ENCODE measurements at regions not wholly inside any gene's neighbourhood (a gene's known extent, or its start where the extent isn't known, plus 50 kb on each side); places are given as distances from the start of the nearest gene placed in this dataset.
"Not testable (repeated sequence)": the region's sequence is repeated elsewhere in the genome, so short reads cannot be mapped to it uniquely, and the experiment has no call there.

- DNase-seq = no peak
Observed at GRCh38 chr16:85501900-85502299, 111.2 kb upstream of the GSE1 start.

DNA sequence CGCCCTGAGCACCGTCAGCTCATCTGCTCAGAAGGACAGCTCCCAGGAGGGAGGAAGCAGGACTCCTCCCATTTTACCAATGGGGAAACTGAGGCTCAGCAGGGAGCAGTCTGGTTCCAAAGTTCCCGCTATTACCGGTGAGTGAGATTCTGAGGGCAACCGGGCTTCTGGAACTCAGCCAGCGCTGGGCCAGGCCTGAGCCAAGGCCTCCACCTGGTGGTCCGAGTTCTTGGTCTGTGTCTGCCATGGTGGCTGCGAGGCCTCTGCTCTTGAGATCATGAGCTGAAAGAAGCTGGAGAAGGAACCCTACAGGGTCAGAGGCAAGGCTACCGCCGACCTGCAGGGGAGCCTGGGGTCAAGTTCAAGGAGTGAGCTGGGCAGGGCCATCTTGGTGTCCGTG is 110.8 kb upstream of the GSE1 start:
- no peak for DNase-seq

GRCh38 chr16:85503679-85504231 is 109.4 kb upstream of the GSE1 start:
- no peak for DNase-seq

GRCh38 chr16:85504242-85504641 is 108.9 kb upstream of the GSE1 start:
- DNase-seq = no peak

- peak; percentile 43 for DNase-seq
Observed at GRCh38 chr16:85505794-85506634, 107.1 kb upstream of the GSE1 start.

GRCh38 chr16:85506635-85506911 is 106.5 kb upstream of the GSE1 start:
- no peak for DNase-seq

- DNase-seq = no peak
Observed at GRCh38 chr16:85507342-85507741, 105.8 kb upstream of the GSE1 start.

DNA sequence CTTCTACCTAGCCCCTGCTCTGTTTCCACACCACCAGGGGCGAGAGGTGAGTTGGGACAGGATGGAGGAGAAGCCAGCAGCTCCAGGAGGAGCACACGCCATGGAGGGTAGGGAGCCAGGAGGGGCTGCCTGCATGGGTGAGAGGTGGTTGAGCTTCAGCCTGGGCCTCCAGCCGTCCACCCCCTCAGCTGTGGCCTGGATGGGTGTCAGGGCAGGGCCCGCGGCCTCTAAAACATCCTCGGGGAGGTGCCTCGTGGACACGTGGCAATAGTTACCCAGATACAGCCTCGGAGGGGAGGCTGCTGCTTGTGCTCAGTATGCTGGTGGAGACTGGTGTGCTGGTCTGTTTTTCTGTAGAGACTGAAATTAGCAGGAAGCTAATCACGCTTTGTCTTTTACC is 104.7 kb upstream of the GSE1 start:
- no peak for DNase-seq

- DNase-seq = no peak
Observed at GRCh38 chr16:85508993-85509392, 104.1 kb upstream of the GSE1 start.

DNA sequence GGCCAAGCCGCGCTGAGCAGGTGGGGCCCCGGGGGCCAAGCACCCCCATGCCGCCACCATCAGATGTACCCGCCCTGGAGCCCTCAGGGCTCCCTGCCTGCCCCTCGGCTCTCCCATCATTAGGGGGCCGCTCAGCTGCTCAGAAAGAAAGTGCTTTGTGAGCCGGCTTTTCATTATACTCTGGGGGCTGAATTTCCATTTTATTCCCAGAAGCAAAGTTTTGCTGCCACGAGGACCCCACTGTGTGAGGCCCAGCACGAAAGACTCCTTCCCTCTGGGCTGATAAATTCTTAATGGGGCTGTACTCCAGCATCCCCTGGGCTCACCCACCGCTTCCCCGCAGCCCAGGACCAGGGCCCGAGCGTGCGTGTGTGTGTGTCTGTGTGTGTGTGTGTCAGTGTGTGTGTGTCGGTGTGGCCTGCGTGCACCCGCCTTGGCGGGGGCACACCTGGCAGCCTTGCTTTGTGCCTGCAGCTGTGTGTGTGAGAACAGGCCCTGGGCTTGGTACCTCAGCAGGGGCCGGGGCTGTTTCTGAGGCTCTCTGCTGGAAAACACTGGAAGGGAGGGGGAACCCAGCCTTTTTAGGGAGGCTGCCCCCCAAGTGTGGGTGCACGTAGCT is 103.0 kb upstream of the GSE1 start:
- no peak for DNase-seq

DNA sequence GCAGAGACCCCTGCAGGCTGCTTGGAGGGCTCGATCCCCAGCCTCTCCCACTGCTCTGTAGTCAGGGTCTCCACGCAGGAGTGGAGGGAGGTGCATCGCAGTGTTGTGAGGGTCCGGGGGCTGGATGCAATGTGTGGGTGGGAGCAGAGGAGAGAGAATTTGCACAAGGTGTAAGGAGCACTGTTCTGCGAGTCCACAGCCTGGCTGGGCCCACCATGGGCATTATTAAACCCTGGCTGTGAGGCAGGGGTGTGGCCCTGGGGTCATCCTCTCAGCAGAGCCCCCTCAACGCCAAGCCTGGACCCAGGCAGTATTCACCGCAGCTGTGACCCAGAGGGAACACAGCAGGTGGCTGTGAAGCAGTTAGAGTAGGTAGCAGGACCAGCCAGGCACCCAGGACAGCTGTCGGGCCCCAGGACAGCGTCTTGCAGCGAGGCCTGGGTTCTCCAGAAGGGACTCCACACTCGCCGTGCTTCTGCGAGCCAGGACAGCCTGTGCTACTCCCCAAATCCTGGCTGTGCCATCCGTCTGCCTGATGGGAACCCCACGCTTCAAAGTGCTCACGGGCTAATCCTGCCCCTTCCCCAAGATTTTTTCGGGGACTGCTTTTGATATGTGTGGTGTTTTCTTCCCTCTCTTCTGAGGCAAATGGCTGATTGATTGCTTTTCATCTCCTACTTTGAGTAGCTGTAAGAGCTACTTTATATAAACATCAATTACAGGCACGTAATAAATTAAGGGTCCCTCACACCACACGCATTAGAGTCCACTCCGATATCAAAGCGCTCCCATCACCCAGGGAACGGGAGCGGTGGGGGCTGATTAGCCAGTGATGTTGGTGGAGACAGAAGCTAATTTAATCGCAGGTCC is 100.9 kb upstream of the GSE1 start:
- DNase-seq = no peak

- no peak for DNase-seq
Observed at GRCh38 chr16:85512808-85513115, 100.4 kb upstream of the GSE1 start.

DNA sequence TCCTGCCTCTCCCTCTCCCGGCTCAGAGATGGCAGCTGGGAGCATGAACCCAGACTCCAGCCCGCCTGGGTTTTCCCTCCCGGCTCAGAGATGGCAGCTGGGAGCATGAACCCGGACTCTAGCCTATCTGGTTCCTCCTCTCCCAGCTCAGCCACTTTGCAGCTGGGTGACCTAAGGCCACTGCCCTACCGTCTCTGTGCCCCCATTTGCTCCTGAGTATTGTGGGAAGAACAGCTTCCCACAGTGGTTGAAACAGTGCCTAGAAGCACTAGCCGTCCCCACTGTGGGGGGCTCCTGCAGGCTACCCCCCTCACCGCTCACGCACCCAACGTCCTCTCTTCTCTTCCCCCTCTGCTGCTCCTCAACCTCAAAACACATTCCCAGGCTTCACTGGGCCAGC is 99.9 kb upstream of the GSE1 start:
- DNase-seq = no peak

DNA sequence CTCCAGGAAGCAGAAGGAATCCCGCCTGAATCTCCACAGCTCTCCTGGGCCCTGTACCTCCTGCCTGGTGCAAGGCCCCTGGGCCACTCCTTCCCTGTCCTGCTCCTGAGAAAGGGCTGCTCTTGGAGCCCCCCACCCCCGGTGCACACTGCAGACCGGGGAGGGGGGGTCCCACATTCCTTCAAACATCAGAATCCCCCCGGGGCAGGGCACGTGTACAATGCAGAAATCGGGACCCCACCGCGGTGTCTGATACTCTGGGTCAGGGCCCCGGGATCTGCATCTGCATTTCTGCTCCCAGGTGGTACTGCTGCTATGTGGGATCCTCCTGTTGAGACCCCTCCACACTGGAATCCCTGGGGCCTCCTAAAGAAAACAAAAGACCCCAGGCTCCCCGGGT is 99.5 kb upstream of the GSE1 start:
- no peak for DNase-seq

GRCh38 chr16:85514295-85514597 is 98.9 kb upstream of the GSE1 start:
- no peak for DNase-seq

DNA sequence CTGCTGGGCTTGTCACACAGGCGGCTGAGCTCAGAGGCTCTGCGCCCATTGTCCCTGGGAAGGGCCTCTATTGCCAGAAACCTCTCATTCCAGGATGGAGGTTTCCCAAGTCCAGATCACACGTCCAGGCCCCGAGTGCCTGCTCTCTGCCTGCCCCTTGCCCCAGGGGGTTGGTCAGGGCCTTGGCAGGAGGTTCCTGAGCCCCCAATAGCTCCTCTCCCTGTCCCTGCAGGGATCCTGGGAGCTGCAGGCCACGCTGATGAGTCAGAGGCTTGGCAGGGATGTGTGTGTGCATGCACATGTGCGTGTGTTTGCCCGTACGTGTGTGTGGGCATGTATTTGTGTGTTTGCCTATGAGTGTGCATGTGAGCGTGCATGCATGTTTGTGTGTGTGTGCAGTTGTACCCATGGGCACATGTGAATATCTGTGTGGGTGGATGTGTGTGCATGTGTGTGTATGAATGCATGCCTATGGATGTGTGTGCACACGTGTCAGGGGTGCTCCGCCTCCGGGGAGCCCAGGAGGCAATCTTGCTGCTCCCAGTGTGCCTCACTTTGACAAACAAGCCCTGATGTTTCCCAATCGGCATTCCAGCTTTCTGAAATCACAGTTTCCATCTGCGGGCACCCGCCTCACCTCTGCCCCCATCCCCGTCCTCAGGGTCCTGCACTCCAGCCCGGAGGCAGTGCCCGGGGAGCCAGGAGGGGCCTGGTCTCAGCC is 98.4 kb upstream of the GSE1 start:
- peak; percentile 92 for DNase-seq

- DNase-seq = no peak
Observed at GRCh38 chr16:85515319-85515745, 97.8 kb upstream of the GSE1 start.

GRCh38 chr16:85515830-85516397 is 97.2 kb upstream of the GSE1 start:
- no peak for DNase-seq

DNA sequence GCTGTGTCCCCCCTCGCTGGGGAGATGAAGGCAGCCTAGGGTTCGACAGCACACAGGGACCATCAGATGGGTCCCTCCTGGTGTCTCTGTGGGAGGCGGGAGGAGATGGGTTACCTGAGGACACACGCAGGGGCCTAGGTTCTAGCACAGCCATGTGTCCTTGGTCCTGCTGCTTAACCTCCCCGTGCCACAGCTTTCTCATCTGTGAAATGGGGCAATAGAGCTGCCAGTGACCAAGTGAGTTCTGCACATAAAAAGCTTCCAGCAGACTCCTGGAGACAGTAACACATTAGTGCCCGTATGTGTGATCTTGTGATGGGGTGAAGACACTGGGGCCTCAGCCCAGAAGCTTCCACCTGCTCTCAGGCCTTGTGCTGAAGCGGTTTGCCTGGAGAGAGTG is 96.0 kb upstream of the GSE1 start:
- DNase-seq = no peak

GRCh38 chr16:85517563-85518179 is 95.5 kb upstream of the GSE1 start:
- no peak for DNase-seq

DNA sequence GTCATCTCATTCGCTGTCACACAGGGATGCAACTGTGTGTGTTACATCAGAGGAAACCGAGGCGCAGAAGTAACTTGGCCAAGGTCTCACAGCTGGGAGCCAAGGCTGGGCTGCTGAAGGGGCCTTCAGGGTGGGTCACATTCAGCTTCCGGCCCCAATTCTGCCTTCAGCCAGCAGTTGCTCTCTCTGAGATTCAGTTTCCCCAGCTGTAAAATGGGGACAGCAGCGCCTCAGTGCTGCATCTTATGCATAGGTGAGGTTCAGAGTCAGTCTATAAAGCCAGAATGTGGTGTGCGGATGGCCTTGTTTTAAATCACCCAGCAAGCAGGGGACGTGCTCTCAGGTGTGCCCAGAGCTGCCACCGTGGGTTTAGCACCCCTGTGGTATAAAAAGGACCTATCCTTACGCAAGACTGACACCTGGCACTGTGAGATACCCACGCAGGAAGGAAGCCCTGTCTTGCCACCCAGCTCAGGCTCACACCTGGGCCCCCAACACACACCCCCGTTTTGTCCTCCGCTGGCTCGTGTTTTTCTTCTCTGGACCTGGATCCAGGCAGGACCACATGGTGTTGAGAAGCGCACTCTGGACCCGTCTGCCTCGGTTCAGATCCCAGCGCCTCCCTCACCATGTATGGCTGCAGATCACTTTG is 94.6 kb upstream of the GSE1 start:
- no peak for DNase-seq

DNA sequence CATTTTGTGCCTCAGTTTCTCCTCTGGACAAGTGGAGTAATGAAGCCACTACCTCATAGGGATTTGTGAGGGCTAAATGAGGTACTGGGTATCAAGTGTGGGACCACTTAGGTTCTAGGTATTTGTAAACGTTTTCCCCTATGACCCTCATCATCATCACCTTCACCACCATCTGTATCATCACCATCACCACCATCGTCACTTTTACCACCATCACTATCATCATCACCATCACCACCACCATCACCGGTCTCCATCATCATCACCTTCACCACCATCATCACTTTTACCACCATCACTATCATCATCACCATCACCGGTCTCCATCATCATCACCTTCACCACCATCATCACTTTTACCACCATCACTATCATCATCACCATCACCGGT is 94.1 kb upstream of the GSE1 start:
- DNase-seq = not testable (repeated sequence)
